ENCODE measurements at regions not wholly inside any gene's neighbourhood (a gene's known extent, or its start where the extent isn't known, plus 50 kb on each side); places are given as distances from the start of the nearest gene placed in this dataset.

- TF ChIP-seq CTCF (IDR thresholded peaks at IDR 0.05) = no peak
- no peak for TF ChIP-seq POLR2A (IDR thresholded peaks at IDR 0.05)
Observed at GRCh38 chr22:49688516-49689254, 139.0 kb downstream of the BRD1 start.

All from adrenal gland (tissue), 5 donors.